HG02610 (cell line): ENCODE measurements at regions not wholly inside any gene's neighbourhood (a gene's known extent, or its start where the extent isn't known, plus 50 kb on each side); places are given as distances from the start of the nearest gene placed in this dataset.

ENCODE experiments used
- ATAC-seq: cut with Tn5 transposase; IDR thresholded peaks from one replicate; pipeline ENCODE4 v1.9.1; 2021; ENCODE audit warnings: mild to moderate bottlenecking, moderate library complexity; ENCODE audit not compliant: unreplicated experiment

DNA sequence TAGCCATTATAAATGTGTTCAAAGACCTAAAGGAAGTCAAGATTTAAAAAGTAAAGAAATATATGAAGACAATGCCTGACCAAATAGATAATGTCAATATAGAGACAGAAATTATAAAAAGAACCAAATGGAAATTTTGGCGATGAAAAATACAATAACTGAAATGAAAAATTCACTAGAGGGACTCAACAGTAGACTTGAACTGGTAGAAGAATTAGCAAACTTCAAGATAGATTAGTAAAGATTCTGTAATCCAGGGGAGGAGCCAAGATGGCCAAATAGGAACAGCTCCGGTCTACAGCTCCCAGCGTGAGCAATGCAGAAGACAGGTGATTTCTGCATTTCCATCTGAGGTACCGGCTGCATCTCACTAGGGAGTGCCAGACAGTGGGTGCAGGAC is 433.2 kb downstream of the HINT1 start:
- ATAC-seq = no peak

GRCh38 chr5:130729541-130729940 is 435.5 kb downstream of the HINT1 start:
- ATAC-seq = no peak

DNA sequence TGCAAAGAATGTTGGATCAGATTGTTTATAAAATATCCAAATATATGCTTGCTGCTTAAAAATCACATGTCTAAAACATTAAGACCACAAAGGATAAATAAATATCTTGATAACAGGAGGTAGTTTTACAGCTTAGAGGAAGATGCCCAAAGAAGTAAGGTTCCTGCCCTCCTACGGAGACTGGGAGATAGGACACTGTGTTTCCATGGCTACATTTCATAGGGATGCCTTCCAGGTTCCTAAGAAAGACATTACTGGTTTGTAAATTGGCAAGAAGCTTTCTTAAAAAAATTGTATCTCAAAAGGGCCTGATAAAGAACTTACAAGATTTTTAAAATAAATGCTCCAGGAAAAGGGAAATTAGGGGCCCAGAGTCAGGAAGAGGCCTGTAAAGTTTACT is 437.2 kb downstream of the HINT1 start:
- ATAC-seq = no peak

DNA sequence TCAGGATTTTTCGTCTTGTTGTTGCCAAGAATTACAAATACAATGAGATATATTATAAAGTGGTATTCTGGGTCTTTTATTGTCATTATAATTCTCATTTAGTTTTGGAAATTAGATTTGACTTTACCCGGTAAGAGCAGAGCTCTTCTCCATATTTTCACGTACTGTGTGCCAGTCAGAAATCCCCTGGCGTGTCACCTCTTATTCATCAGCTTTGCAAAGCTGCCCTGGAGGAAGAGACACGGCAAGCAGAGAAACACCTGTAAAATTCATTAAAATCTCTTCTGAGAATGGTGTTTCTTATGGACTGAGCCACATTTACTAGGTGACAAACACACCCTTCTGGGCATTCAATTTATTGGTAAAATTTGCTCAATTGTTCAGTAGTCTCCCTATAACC is 440.4 kb downstream of the HINT1 start:
- ATAC-seq = no peak

DNA sequence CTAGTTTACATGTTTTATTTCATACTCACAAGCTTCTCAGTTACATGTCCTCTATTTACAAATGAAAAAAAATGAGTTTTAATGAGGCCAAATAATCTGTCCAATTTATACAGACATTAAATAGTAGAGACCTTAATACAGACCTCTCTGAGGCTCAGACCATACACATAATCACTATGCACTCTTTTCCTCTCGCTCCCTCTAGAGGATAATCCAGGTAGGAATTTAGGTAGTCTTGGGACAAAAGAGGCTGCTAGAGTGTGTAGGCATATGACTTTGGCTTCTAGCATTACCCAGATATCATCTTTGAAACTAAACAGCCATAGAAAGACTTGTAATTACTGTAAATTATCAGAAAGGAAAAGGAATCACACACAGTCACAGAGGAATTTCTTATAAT is 444.7 kb downstream of the HINT1 start:
- no peak for ATAC-seq

GRCh38 chr5:130715541-130715940 is 449.5 kb downstream of the HINT1 start:
- no peak for ATAC-seq

DNA sequence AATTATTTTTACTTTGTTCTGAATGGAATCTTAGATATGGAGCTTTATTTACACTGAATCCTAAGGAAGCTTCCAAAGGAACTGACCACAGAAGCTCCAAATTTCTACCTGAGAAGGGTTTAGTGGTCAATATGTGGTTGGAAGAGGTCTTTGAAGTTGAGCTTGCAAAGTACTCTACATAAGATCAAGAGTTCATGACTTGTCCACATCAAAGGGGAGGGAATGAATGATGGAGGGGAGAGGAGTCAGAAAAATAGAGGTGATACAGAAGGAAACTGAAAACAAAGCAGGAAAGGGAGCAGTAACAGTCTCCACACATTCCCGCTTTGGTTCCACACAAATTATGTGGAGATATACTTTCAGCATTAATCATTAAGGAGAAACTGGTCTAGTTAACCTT is 450.9 kb downstream of the HINT1 start:
- ATAC-seq = no peak

DNA sequence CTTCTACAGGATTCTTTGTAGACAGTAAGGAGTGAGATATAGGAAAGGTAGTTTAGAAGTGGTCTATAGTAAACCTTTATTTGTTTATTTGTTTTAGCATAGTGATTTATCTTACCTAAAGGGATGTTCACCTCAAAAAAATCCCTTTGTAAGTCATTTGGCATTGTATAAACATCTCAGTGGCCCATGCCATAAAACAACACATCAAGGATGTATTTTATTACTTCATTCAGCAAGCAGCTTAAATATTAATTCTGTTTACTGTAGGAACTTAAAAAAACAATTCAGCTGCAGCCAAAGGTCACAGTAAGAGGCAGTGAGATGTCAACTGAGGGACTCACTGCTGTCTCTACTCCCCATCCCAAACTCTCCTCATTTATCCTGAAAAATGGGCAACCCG is 452.7 kb downstream of the HINT1 start:
- ATAC-seq = no peak

DNA sequence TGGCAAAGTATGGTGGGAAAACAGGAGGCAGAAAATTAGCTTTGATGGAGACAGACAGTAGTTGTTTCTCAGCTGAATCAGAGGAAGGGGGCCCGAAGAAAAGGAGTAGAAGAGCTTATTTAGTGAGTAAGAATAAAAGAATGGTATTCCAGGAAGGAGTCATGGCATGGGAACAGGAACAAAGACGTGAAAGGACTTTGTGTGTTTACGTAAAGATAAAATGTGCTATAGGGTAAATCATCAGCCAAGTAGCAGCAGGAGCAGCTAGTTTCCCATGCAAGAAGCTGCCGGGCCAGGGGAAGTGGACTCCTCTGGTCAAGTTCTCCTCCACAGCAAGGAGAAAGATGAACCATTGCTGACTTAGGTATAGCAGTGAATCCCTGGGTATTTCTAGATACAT is 454.5 kb downstream of the HINT1 start:
- no peak for ATAC-seq

DNA sequence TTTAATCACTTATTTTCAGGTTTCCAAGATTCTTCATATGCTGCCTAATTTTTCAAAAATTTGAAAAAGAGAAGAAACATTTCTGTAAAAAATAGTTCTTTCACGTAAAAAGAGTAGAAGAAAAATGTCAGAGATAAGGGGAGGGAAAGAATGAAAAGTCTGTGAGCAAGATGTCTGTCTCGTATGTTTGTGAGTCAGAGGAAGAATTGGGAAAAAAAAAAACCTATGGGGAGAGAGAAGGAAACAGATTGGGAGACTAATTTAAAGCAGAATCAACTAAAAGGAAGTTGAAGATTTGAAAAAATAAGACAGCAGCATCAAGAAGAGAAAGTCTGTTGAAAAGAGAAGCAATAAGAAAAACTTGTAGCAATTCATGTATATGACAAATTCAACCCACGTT is 456.3 kb downstream of the HINT1 start:
- ATAC-seq = no peak

GRCh38 chr5:130706696-130707095 is 458.4 kb downstream of the HINT1 start:
- no peak for ATAC-seq

DNA sequence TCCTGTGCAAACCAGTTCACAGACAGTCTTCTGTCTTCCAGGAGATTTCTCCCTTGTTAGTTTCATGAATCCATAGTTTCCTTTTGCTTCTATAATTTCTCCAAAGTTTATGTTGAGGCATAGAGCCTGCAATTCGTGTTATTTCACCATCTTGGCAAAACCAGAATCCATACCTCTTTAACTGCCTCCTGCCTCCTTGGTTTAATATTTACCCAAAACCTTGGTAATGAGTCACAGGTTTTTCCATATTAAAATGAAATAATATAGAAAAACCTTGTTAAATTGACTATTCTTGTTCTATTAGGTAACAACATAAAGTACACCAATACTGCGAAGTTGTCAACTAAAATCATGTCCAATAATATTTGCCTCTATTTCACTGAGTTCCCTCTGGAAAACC is 459.7 kb downstream of the HINT1 start:
- ATAC-seq = no peak

DNA sequence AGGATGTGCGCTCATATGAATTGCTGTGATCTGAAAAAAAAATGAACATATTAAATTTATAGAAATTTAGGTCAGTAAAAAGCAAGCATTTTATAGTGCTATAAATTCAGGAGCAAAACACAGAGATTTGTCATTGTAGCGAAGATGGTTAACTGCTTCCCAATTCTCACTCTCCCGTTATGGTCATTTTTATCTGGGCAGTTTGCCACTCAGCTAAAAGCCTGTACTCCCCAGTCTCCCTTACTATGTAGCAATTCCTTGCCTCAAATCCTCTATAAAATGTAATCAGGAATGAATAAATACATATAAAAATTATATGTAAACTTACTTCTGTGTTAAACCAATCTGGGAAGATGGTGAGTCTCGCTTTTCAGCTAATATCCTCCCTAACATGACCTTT is 471.5 kb downstream of the HINT1 start:
- ATAC-seq = no peak

DNA sequence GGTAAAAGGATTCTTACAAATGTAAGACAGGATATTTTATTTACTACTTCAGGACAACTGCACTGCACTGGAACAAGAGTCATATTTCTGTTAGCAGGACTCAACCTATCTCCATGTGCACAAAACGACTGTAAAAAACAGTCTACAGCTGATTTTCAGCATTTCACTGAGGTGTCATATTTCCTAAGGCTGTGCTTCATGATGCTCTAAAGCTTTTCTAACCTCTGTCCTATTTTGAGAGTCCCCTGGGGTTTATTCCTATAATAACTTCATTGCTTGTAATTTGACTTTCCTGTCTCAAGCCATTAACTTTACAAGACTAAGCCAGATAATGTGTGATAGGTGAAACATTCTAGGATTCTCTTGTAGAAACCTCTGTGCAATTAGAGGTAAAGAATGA is 472.3 kb downstream of the HINT1 start:
- no peak for ATAC-seq

GRCh38 chr5:130689831-130690230 is 475.2 kb downstream of the HINT1 start:
- ATAC-seq = no peak

GRCh38 chr5:130687085-130687733 is 477.8 kb downstream of the HINT1 start:
- no peak for ATAC-seq

DNA sequence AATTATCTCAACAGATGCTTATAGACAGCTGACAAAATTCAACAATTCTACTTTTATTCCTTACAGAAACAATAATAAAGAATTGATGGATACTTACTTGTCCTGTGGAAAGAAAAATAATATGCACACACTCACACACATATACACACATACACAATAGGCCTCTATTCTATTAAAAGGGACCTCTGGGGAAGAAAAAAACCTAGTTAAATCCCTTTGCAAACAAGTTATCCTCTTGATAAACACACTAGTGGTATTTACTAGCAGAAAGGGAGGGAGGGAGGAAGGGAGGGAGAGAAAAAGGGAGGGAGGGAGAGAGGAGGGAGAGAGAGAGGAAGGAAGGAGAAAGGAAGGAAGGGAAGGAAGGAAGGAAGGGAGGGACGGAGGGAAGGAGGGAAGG is 486.4 kb downstream of the HINT1 start:
- no peak for ATAC-seq

DNA sequence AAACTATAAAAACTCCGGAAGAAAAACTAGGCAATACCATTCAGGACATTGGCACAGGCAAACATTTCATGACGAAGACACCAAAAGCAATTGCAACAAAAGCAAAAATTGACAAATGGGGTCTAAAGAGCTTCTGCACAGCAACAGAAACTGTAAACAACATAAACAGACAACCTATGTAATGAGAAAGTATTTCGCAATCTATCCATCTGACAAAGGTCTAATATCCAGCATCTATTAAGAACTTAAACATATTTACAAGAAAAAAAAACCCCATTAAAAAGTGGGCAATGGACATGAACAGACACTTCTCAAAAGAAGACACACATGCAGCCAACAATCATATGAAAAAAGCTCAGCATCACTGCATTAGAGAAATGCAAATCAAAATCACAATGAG is 498.6 kb downstream of the HINT1 start:
- ATAC-seq = no peak

GRCh38 chr5:130652176-130652575 is 512.9 kb downstream of the HINT1 start:
- ATAC-seq = no peak

DNA sequence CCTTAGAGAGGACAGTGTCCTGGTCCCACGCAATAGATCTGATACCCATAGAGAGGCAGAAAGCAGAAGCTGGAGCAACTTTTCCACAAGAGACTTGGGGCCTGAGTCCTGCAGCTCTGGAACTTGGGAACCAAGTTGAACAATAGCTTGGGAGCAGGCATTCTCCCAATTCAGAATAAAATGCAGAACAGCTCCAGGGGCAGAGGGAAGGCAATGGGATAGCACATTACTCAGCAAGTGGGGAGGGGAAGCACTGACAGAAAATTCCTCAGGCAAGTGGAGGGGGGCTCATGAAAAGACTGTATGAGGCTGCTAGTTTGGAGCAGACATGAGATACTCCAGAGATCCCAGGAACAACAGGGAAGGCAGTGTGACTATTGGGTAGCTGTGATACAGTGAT is 513.6 kb downstream of the HINT1 start:
- ATAC-seq = no peak

GRCh38 chr5:130643321-130643720 is 521.7 kb downstream of the HINT1 start:
- no peak for ATAC-seq

GRCh38 chr5:130642461-130642860 is 522.6 kb downstream of the HINT1 start:
- ATAC-seq = no peak

- no peak for ATAC-seq
Measured at GRCh38 chr5:130627145-130627544, 537.9 kb downstream of the HINT1 start.

- ATAC-seq = peak; percentile 74
Measured at GRCh38 chr5:130624805-130625204, 540.3 kb downstream of the HINT1 start.
